PFSK-1 (cell line): ENCODE measurements at regions not wholly inside any gene's neighbourhood (a gene's known extent, or its start where the extent isn't known, plus 50 kb on each side); places are given as distances from the start of the nearest gene placed in this dataset.

Experiments
- POLR2AphosphoS5 ChIP-seq: IDR thresholded peaks from 2 replicates; pipeline ENCODE4 v1.6.1; 2012; ENCODE audit warnings: low read depth, mild to moderate bottlenecking, control low read depth, low read length, moderate library complexity
- SIN3A ChIP-seq: IDR thresholded peaks from 2 replicates; pipeline ENCODE4 v1.6.1; 2012; ENCODE audit warnings: mild to moderate bottlenecking, low read length, moderate library complexity, borderline replicate concordance; ENCODE audit not compliant: insufficient read depth
- TAF1 ChIP-seq: IDR thresholded peaks from 2 replicates; pipeline ENCODE4 v1.6.1; 2012; ENCODE audit warnings: low read length, control low read depth, borderline replicate concordance; ENCODE audit not compliant: insufficient read depth
- TF ChIP-seq, protein P1 (sequence below), 2 experiments: IDR thresholded peaks; 2 replicates each; pipeline versions ENCODE4 v1.6.1 to v1.8.0; 2011 to 2012; ENCODE audit warnings: low read depth in 2 of 2, low read length in 2 of 2, control low read depth in 1 of 2, inconsistent platforms in 1 of 2, mild to moderate bottlenecking in 1 of 2, moderate library complexity in 1 of 2; ENCODE audit not compliant: insufficient read depth in 1 of 2

DNA sequence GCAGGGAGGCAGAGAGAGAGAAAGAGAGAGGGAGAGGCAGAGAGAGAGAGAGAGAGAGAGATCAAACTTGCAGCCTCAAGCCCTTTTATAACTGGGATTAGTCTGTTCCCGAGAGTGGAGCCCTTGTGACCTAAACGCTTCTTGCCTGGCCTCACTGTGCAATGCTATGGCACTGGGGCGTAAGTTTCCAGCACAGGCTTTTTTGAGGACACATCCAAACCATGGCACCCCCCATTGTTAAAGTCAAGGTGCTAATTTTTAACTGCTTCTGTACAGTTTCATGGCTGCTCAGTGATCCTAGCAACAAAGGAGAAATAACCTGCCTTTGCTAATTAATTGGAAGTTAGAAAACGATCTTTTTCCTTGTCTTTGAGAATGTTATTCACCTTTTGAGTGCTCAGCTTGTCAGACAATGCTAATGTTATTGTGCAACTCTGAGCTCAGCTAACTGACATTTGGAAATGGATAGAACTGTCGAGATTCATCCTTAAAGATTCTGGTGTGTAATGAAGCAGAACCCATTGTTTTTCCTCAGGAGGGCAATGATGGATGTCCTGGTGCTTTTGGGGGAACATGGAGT lies 268.4 kb downstream of the GLRX3 start:
- TF ChIP-seq POLR2AphosphoS5 (no peak), SIN3A (no peak), TAF1 (no peak)
- TF ChIP-seq, protein P1, sequence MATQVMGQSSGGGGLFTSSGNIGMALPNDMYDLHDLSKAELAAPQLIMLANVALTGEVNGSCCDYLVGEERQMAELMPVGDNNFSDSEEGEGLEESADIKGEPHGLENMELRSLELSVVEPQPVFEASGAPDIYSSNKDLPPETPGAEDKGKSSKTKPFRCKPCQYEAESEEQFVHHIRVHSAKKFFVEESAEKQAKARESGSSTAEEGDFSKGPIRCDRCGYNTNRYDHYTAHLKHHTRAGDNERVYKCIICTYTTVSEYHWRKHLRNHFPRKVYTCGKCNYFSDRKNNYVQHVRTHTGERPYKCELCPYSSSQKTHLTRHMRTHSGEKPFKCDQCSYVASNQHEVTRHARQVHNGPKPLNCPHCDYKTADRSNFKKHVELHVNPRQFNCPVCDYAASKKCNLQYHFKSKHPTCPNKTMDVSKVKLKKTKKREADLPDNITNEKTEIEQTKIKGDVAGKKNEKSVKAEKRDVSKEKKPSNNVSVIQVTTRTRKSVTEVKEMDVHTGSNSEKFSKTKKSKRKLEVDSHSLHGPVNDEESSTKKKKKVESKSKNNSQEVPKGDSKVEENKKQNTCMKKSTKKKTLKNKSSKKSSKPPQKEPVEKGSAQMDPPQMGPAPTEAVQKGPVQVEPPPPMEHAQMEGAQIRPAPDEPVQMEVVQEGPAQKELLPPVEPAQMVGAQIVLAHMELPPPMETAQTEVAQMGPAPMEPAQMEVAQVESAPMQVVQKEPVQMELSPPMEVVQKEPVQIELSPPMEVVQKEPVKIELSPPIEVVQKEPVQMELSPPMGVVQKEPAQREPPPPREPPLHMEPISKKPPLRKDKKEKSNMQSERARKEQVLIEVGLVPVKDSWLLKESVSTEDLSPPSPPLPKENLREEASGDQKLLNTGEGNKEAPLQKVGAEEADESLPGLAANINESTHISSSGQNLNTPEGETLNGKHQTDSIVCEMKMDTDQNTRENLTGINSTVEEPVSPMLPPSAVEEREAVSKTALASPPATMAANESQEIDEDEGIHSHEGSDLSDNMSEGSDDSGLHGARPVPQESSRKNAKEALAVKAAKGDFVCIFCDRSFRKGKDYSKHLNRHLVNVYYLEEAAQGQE (IDR thresholded peaks at IDR 0.05; ENCODE audit: insufficient read depth in 1 of 2, low read depth in 2 of 2, low read length in 2 of 2): no peak
